HAP-1 (cell line): ENCODE measurements at regions not wholly inside any gene's neighbourhood (a gene's known extent, or its start where the extent isn't known, plus 50 kb on each side); places are given as distances from the start of the nearest gene placed in this dataset.
A peak's percentile ranks its signal among the peaks of the same experiment; 100 is the strongest.
"Not testable (repeated sequence)": the region's sequence is repeated elsewhere in the genome, so short reads cannot be mapped to it uniquely, and the experiment has no call there.

ENCODE experiments used
- DNase-seq, 2 experiments: peaks; one replicate each; pipeline ENCODE4 v3.0.0-alpha.2; 2016 to 2020; ENCODE audit warnings: low spot score in 2 of 2
- H3K27me3 ChIP-seq: fragments of 250-450 bp; sonication (Bioruptor Pico); 2 replicates; pipeline ENCODE4 v1.5.1; 2020; ENCODE audit warnings: low read depth, mild to moderate bottlenecking, moderate library complexity
- H3K36me3 ChIP-seq: fragments of 250-450 bp; sonication (Bioruptor Pico); replicated peaks from 2 replicates; pipeline ENCODE4 v1.5.1; 2020; ENCODE audit warnings: mild to moderate bottlenecking
- H3K4me1 ChIP-seq: fragments of 250-450 bp; sonication (Bioruptor Pico); 2 replicates; pipeline ENCODE4 v1.5.1; 2020; ENCODE audit warnings: mild to moderate bottlenecking
- H3K4me3 ChIP-seq: fragments of 250-450 bp; sonication (Bioruptor Pico); 2 replicates; pipeline ENCODE4 v1.5.1; 2020; ENCODE audit warnings: mild to moderate bottlenecking, moderate library complexity
- H3K9me3 ChIP-seq: fragments of 250-450 bp; sonication (Bioruptor Pico); 2 replicates; pipeline ENCODE4 v1.5.1; 2020; ENCODE audit warnings: mild to moderate bottlenecking, moderate library complexity
- in situ Hi-C: fragments of 300-500 bp; cut with MboI; formaldehyde crosslinking; loops from 3 replicates; pipeline ENCODE4 v1.14.3; 2020; ENCODE audit warnings: low sequenced_read_pairs, inconsistent platforms, mixed read lengths

- Histone ChIP-seq H3K4me3 (no peak overlapping the region), H3K4me1 (no peaks in the 10 kb centered on the region), H3K36me3 (no peaks in the 10 kb centered on the region), H3K27me3 (no peaks in the 10 kb centered on the region), H3K9me3 (no peaks in the 10 kb centered on the region)
- no peak for DNase-seq
- in situ Hi-C loops = no loop called here
Measured at GRCh38 chr1:220966881-220967611, 87.8 kb downstream of the HLX start.

- DNase-seq = no peak
- Histone ChIP-seq H3K9me3 (no peaks in the 10 kb centered on the region), H3K4me3 (no peak overlapping the region), H3K36me3 (no peaks in the 10 kb centered on the region), H3K27me3 (no peaks in the 10 kb centered on the region), H3K4me1 (no peaks in the 10 kb centered on the region)
- in situ Hi-C loops = no loop called here
Measured at GRCh38 chr1:220967911-220968310, 88.7 kb downstream of the HLX start.

- DNase-seq, H3K9me3 ChIP-seq, H3K4me1 ChIP-seq, H3K27me3 ChIP-seq, H3K36me3 ChIP-seq, H3K4me3 ChIP-seq, in situ Hi-C loops: not testable (repeated sequence)
Measured at GRCh38 chr1:220969281-220969680, 90.0 kb downstream of the HLX start.

GRCh38 chr1:220970311-220970710, 91.1 kb downstream of the HLX start:
- in situ Hi-C loops = no loop called here
- DNase-seq = no peak
- no peak overlapping the region for H3K4me3 ChIP-seq
- no peaks in the 10 kb centered on the region for H3K36me3 ChIP-seq
- H3K27me3 ChIP-seq = no peaks in the 10 kb centered on the region
- H3K9me3 ChIP-seq = no peaks in the 10 kb centered on the region
- H3K4me1 ChIP-seq = no peaks in the 10 kb centered on the region

GRCh38 chr1:220971221-220971620, 92.0 kb downstream of the HLX start:
- H3K4me1 ChIP-seq = no peaks in the 10 kb centered on the region
- H3K9me3 ChIP-seq = no peaks in the 10 kb centered on the region
- no peaks in the 10 kb centered on the region for H3K36me3 ChIP-seq
- H3K27me3 ChIP-seq = no peaks in the 10 kb centered on the region
- DNase-seq = no peak
- no peak overlapping the region for H3K4me3 ChIP-seq
- in situ Hi-C loops = no loop called here

GRCh38 chr1:220974431-220974830, 95.2 kb downstream of the HLX start:
- H3K9me3 ChIP-seq = no peaks in the 10 kb centered on the region
- H3K27me3 ChIP-seq = no peaks in the 10 kb centered on the region; the same call in 1 of the 2 replicates
- in situ Hi-C loops = no loop called here
- H3K4me1 ChIP-seq = no peaks in the 10 kb centered on the region
- no peak overlapping the region for H3K4me3 ChIP-seq
- DNase-seq = no peak
- H3K36me3 ChIP-seq = no peaks in the 10 kb centered on the region

- H3K4me1 ChIP-seq = no peaks in the 10 kb centered on the region
- no peaks in the 10 kb centered on the region for H3K36me3 ChIP-seq
- H3K27me3 ChIP-seq = no peaks in the 10 kb centered on the region; the same call in 1 of the 2 replicates
- in situ Hi-C loops = no loop called here
- H3K9me3 ChIP-seq = no peaks in the 10 kb centered on the region
- DNase-seq = no peak
- no peak overlapping the region for H3K4me3 ChIP-seq
Measured at GRCh38 chr1:220976390-220976789, 97.1 kb downstream of the HLX start.

- no peaks in the 10 kb centered on the region for H3K4me1 ChIP-seq
- no peak overlapping the region for H3K4me3 ChIP-seq
- no peak for DNase-seq
- H3K27me3 ChIP-seq = no peaks in the 10 kb centered on the region; the same call in 1 of the 2 replicates
- H3K9me3 ChIP-seq = no peaks in the 10 kb centered on the region
- no peaks in the 10 kb centered on the region for H3K36me3 ChIP-seq
- in situ Hi-C loops = no loop called here
Measured at GRCh38 chr1:220979371-220979770, 100.1 kb downstream of the HLX start.

GRCh38 chr1:220982686-220983085, 103.4 kb downstream of the HLX start:
- no peak for DNase-seq
- Histone ChIP-seq H3K4me1 (no peaks in the 10 kb centered on the region), H3K4me3 (no peak overlapping the region), H3K27me3 (no peaks in the 10 kb centered on the region; the same call in 1 of the 2 replicates), H3K9me3 (no peaks in the 10 kb centered on the region), H3K36me3 (no peaks in the 10 kb centered on the region)
- in situ Hi-C loops = no loop called here

- DNase-seq = peak in 1 of 2 experiments; percentile 17
- Histone ChIP-seq H3K4me3 (no peak overlapping the region), H3K4me1 (no peaks in the 10 kb centered on the region), H3K9me3 (no peaks in the 10 kb centered on the region), H3K27me3 (no peaks in the 10 kb centered on the region), H3K36me3 (no peaks in the 10 kb centered on the region)
- in situ Hi-C loops = no loop called here
Measured at GRCh38 chr1:220983877-220984635, 104.8 kb downstream of the HLX start.

- Histone ChIP-seq H3K4me1 (no peaks in the 10 kb centered on the region), H3K27me3 (no peaks in the 10 kb centered on the region), H3K36me3 (no peaks in the 10 kb centered on the region), H3K4me3 (no peak overlapping the region), H3K9me3 (no peaks in the 10 kb centered on the region)
- in situ Hi-C loops = no loop called here
- no peak for DNase-seq
Measured at GRCh38 chr1:220990427-220991339, 111.4 kb downstream of the HLX start.

GRCh38 chr1:220991506-220991905, 112.3 kb downstream of the HLX start:
- Histone ChIP-seq H3K36me3 (no peaks in the 10 kb centered on the region), H3K27me3 (no peaks in the 10 kb centered on the region), H3K4me3 (no peak overlapping the region), H3K4me1 (no peaks in the 10 kb centered on the region), H3K9me3 (no peaks in the 10 kb centered on the region)
- no peak for DNase-seq
- in situ Hi-C loops = no loop called here

- no peaks in the 10 kb centered on the region for H3K27me3 ChIP-seq
- in situ Hi-C loops = no loop called here
- H3K4me1 ChIP-seq = no peaks in the 10 kb centered on the region
- DNase-seq = no peak
- H3K36me3 ChIP-seq = no peaks in the 10 kb centered on the region
- H3K9me3 ChIP-seq = no peaks in the 10 kb centered on the region
- no peak overlapping the region for H3K4me3 ChIP-seq
Measured at GRCh38 chr1:220991959-220992704, 112.9 kb downstream of the HLX start.
